ENCODE measurements at regions not wholly inside any gene's neighbourhood (a gene's known extent, or its start where the extent isn't known, plus 50 kb on each side); places are given as distances from the start of the nearest gene placed in this dataset.
"Not testable (repeated sequence)": the region's sequence is repeated elsewhere in the genome, so short reads cannot be mapped to it uniquely, and the experiment has no call there.

- H3K4me3 ChIP-seq = no peak overlapping the region
- H3K9me3 ChIP-seq = no peaks in the 10 kb centered on the region
- no peaks in the 10 kb centered on the region for H3K4me1 ChIP-seq
- H3K36me3 ChIP-seq (replicated peaks) = no peaks in the 10 kb centered on the region
- H3K27me3 ChIP-seq (ENCODE audit: low read depth) = no peaks in the 10 kb centered on the region
- in situ Hi-C loops (cut with MboI; ENCODE audit: low sequenced_read_pairs) = no loop called here
- peak in 1 of 2 experiments; percentile 22 for DNase-seq (ENCODE audit: low spot score in 2 of 2)
Observed at GRCh38 chr13:74732736-74733385, 598.7 kb upstream of the KLF12 start.

- H3K36me3 ChIP-seq (replicated peaks) = no peaks in the 10 kb centered on the region
- no peak overlapping the region for H3K4me3 ChIP-seq
Observed at GRCh38 chr13:74731731-74732130, 597.5 kb upstream of the KLF12 start.

GRCh38 chr13:74730556-74731331 is 596.5 kb upstream of the KLF12 start:
- no peak overlapping the region for H3K4me3 ChIP-seq
- DNase-seq (ENCODE audit: low spot score in 2 of 2) = no peak
- no peaks in the 10 kb centered on the region for H3K36me3 ChIP-seq (replicated peaks)
- in situ Hi-C loops (cut with MboI; ENCODE audit: low sequenced_read_pairs) = no loop called here
- H3K9me3 ChIP-seq = no peaks in the 10 kb centered on the region
- no peaks in the 10 kb centered on the region for H3K27me3 ChIP-seq (ENCODE audit: low read depth)
- no peaks in the 10 kb centered on the region for H3K4me1 ChIP-seq

More at GRCh38 chr13:74731731-74732130, 597.5 kb upstream of the KLF12 start:
- in situ Hi-C loops (cut with MboI; ENCODE audit: low sequenced_read_pairs) = no loop called here
- Histone ChIP-seq H3K27me3 (ENCODE audit: low read depth) (no peaks in the 10 kb centered on the region), H3K4me1 (no peaks in the 10 kb centered on the region), H3K9me3 (no peaks in the 10 kb centered on the region)
- DNase-seq (ENCODE audit: low spot score in 2 of 2) = no peak

GRCh38 chr13:74726206-74726605 is 592.0 kb upstream of the KLF12 start:
- in situ Hi-C loops (cut with MboI; ENCODE audit: low sequenced_read_pairs) = no loop called here
- Histone ChIP-seq H3K4me1 (peaks cover 4% of the 10 kb centered on the region; the same call in 1 of the 2 replicates), H3K27me3 (ENCODE audit: low read depth) (no peaks in the 10 kb centered on the region), H3K36me3 (replicated peaks) (no peaks in the 10 kb centered on the region), H3K9me3 (no peaks in the 10 kb centered on the region), H3K4me3 (no peak overlapping the region)
- DNase-seq (ENCODE audit: low spot score in 2 of 2) = no peak

GRCh38 chr13:74718232-74718842 is 584.1 kb upstream of the KLF12 start:
- H3K4me3 ChIP-seq; in situ Hi-C loops (cut with MboI; ENCODE audit: low sequenced_read_pairs); H3K36me3 ChIP-seq (replicated peaks); DNase-seq (ENCODE audit: low spot score in 2 of 2); H3K4me1 ChIP-seq; H3K27me3 ChIP-seq (ENCODE audit: low read depth); H3K9me3 ChIP-seq: not testable (repeated sequence)

GRCh38 chr13:74715718-74716117 is 581.5 kb upstream of the KLF12 start:
- DNase-seq (ENCODE audit: low spot score in 2 of 2) = no peak
- H3K4me1 ChIP-seq = no peaks in the 10 kb centered on the region
- no peak overlapping the region for H3K4me3 ChIP-seq
- H3K36me3 ChIP-seq (replicated peaks) = no peaks in the 10 kb centered on the region
- in situ Hi-C loops (cut with MboI; ENCODE audit: low sequenced_read_pairs) = no loop called here
- H3K27me3 ChIP-seq (ENCODE audit: low read depth) = no peaks in the 10 kb centered on the region
- H3K9me3 ChIP-seq = no peaks in the 10 kb centered on the region

- Histone ChIP-seq H3K27me3 (ENCODE audit: low read depth) (no peaks in the 10 kb centered on the region), H3K9me3 (no peaks in the 10 kb centered on the region), H3K36me3 (replicated peaks) (no peaks in the 10 kb centered on the region), H3K4me1 (no peaks in the 10 kb centered on the region), H3K4me3 (no peak overlapping the region)
- in situ Hi-C loops (cut with MboI; ENCODE audit: low sequenced_read_pairs) = no loop called here
- no peak for DNase-seq (ENCODE audit: low spot score in 2 of 2)
Observed at GRCh38 chr13:74710006-74710405, 575.8 kb upstream of the KLF12 start.

GRCh38 chr13:74709226-74709625 is 575.0 kb upstream of the KLF12 start:
- in situ Hi-C loops (cut with MboI; ENCODE audit: low sequenced_read_pairs) = no loop called here
- no peak for DNase-seq (ENCODE audit: low spot score in 2 of 2)

GRCh38 chr13:74708629-74709028 is 574.4 kb upstream of the KLF12 start:
- Histone ChIP-seq H3K27me3 (ENCODE audit: low read depth) (no peaks in the 10 kb centered on the region), H3K36me3 (replicated peaks) (no peaks in the 10 kb centered on the region), H3K4me1 (no peaks in the 10 kb centered on the region), H3K4me3 (no peak overlapping the region), H3K9me3 (no peaks in the 10 kb centered on the region)
- DNase-seq (ENCODE audit: low spot score in 2 of 2) = no peak
- in situ Hi-C loops (cut with MboI; ENCODE audit: low sequenced_read_pairs) = no loop called here

More at GRCh38 chr13:74709226-74709625, 575.0 kb upstream of the KLF12 start:
- Histone ChIP-seq H3K36me3 (replicated peaks) (no peaks in the 10 kb centered on the region), H3K9me3 (no peaks in the 10 kb centered on the region), H3K4me3 (no peak overlapping the region), H3K27me3 (ENCODE audit: low read depth) (no peaks in the 10 kb centered on the region), H3K4me1 (no peaks in the 10 kb centered on the region)

GRCh38 chr13:74707291-74707690 is 573.1 kb upstream of the KLF12 start:
- DNase-seq (ENCODE audit: low spot score in 2 of 2) = no peak
- H3K4me1 ChIP-seq = no peaks in the 10 kb centered on the region
- H3K27me3 ChIP-seq (ENCODE audit: low read depth) = no peaks in the 10 kb centered on the region
- H3K9me3 ChIP-seq = no peaks in the 10 kb centered on the region
- no peak overlapping the region for H3K4me3 ChIP-seq
- in situ Hi-C loops (cut with MboI; ENCODE audit: low sequenced_read_pairs) = no loop called here
- H3K36me3 ChIP-seq (replicated peaks) = no peaks in the 10 kb centered on the region

GRCh38 chr13:74706801-74707200 is 572.6 kb upstream of the KLF12 start:
- H3K4me3 ChIP-seq = no peak overlapping the region
- H3K9me3 ChIP-seq = no peaks in the 10 kb centered on the region
- no peak for DNase-seq (ENCODE audit: low spot score in 2 of 2)
- no peaks in the 10 kb centered on the region for H3K27me3 ChIP-seq (ENCODE audit: low read depth)
- H3K4me1 ChIP-seq = no peaks in the 10 kb centered on the region
- in situ Hi-C loops (cut with MboI; ENCODE audit: low sequenced_read_pairs) = no loop called here
- no peaks in the 10 kb centered on the region for H3K36me3 ChIP-seq (replicated peaks)

- in situ Hi-C loops (cut with MboI; ENCODE audit: low sequenced_read_pairs) = no loop called here
- H3K36me3 ChIP-seq (replicated peaks) = no peaks in the 10 kb centered on the region
- H3K4me3 ChIP-seq = no peak overlapping the region
- H3K27me3 ChIP-seq (ENCODE audit: low read depth) = no peaks in the 10 kb centered on the region
- no peak for DNase-seq (ENCODE audit: low spot score in 2 of 2)
- no peaks in the 10 kb centered on the region for H3K4me1 ChIP-seq
- no peaks in the 10 kb centered on the region for H3K9me3 ChIP-seq
Observed at GRCh38 chr13:74705438-74705837, 571.2 kb upstream of the KLF12 start.

- Histone ChIP-seq H3K36me3 (replicated peaks) (no peaks in the 10 kb centered on the region), H3K4me1 (no peaks in the 10 kb centered on the region), H3K4me3 (no peak overlapping the region), H3K9me3 (no peaks in the 10 kb centered on the region), H3K27me3 (ENCODE audit: low read depth) (no peaks in the 10 kb centered on the region)
- in situ Hi-C loops (cut with MboI; ENCODE audit: low sequenced_read_pairs) = no loop called here
- no peak for DNase-seq (ENCODE audit: low spot score in 2 of 2)
Observed at GRCh38 chr13:74703855-74704387, 569.7 kb upstream of the KLF12 start.
